ENCODE measurements at regions not wholly inside any gene's neighbourhood (a gene's known extent, or its start where the extent isn't known, plus 50 kb on each side); places are given as distances from the start of the nearest gene placed in this dataset.
"Not testable (repeated sequence)": the region's sequence is repeated elsewhere in the genome, so short reads cannot be mapped to it uniquely, and the experiment has no call there.

- DNase-seq (ENCODE audit: low read depth in 2 of 2), result no peak
Measured at GRCh38 chr2:106339609-106340008, 128.6 kb downstream of the RGPD3 start.

GRCh38 chr2:106339132-106339531 lies 129.1 kb downstream of the RGPD3 start:
- no peak for DNase-seq (ENCODE audit: low read depth in 2 of 2)

GRCh38 chr2:106338043-106338442 lies 130.2 kb downstream of the RGPD3 start:
- no peak for DNase-seq (ENCODE audit: low read depth in 2 of 2)

GRCh38 chr2:106336737-106337136 lies 131.5 kb downstream of the RGPD3 start:
- DNase-seq (ENCODE audit: low read depth in 2 of 2), result no peak

- DNase-seq (ENCODE audit: low read depth in 2 of 2), result no peak
Measured at GRCh38 chr2:106336108-106336507, 132.1 kb downstream of the RGPD3 start.

GRCh38 chr2:106334802-106335201 lies 133.4 kb downstream of the RGPD3 start:
- no peak for DNase-seq (ENCODE audit: low read depth in 2 of 2)

GRCh38 chr2:106333253-106333873 lies 134.8 kb downstream of the RGPD3 start:
- not testable (repeated sequence) for DNase-seq (ENCODE audit: low read depth in 2 of 2)

GRCh38 chr2:106332054-106332453 lies 136.2 kb downstream of the RGPD3 start:
- no peak for DNase-seq (ENCODE audit: low read depth in 2 of 2)

GRCh38 chr2:106330384-106331261 lies 136.5 kb upstream of the UXS1 start:
- not testable (repeated sequence) for DNase-seq (ENCODE audit: low read depth in 2 of 2)

- DNase-seq (ENCODE audit: low read depth in 2 of 2), result no peak
Measured at GRCh38 chr2:106323337-106324013, 129.4 kb upstream of the UXS1 start.

GRCh38 chr2:106322281-106322680 lies 128.2 kb upstream of the UXS1 start:
- no peak for DNase-seq (ENCODE audit: low read depth in 2 of 2)

- DNase-seq (ENCODE audit: low read depth in 2 of 2), result not testable (repeated sequence)
Measured at GRCh38 chr2:106320439-106320838, 126.3 kb upstream of the UXS1 start.

GRCh38 chr2:106316915-106317314 lies 122.8 kb upstream of the UXS1 start:
- DNase-seq (ENCODE audit: low read depth in 2 of 2), result no peak

GRCh38 chr2:106314444-106314843 lies 120.3 kb upstream of the UXS1 start:
- no peak for DNase-seq (ENCODE audit: low read depth in 2 of 2)

- no peak for DNase-seq (ENCODE audit: low read depth in 2 of 2)
Measured at GRCh38 chr2:106311041-106311370, 116.9 kb upstream of the UXS1 start.

- no peak for DNase-seq (ENCODE audit: low read depth in 2 of 2)
Measured at GRCh38 chr2:106307860-106308259, 113.8 kb upstream of the UXS1 start.

GRCh38 chr2:106306387-106306786 lies 112.3 kb upstream of the UXS1 start:
- DNase-seq (ENCODE audit: low read depth in 2 of 2), result no peak

- no peak for DNase-seq (ENCODE audit: low read depth in 2 of 2)
Measured at GRCh38 chr2:106304612-106305184, 110.6 kb upstream of the UXS1 start.

GRCh38 chr2:106299696-106300095 lies 105.6 kb upstream of the UXS1 start:
- no peak for DNase-seq (ENCODE audit: low read depth in 2 of 2)

- DNase-seq (ENCODE audit: low read depth in 2 of 2), result no peak
Measured at GRCh38 chr2:106296182-106296815, 102.2 kb upstream of the UXS1 start.

- DNase-seq (ENCODE audit: low read depth in 2 of 2), result no peak
Measured at GRCh38 chr2:106294182-106294581, 100.1 kb upstream of the UXS1 start.

- no peak for DNase-seq (ENCODE audit: low read depth in 2 of 2)
Measured at GRCh38 chr2:106293271-106293783, 99.2 kb upstream of the UXS1 start.
